ENCODE measurements at regions not wholly inside any gene's neighbourhood (a gene's known extent, or its start where the extent isn't known, plus 50 kb on each side); places are given as distances from the start of the nearest gene placed in this dataset.

- H2AFZ ChIP-seq (ENCODE audit: control insufficient read depth, low read length) = no peak overlapping the region
- DNase-seq (ENCODE audit: low read depth, low spot score) (no peak), FAIRE-seq (no peak)
- no peaks in the 10 kb centered on the region for H3K4me1 ChIP-seq (ENCODE audit: control insufficient read depth, extremely low read depth, insufficient read depth, low read length)
- H3K9me3 ChIP-seq (ENCODE audit: control insufficient read depth, low read depth, low read length) = no peaks in the 10 kb centered on the region
- H3K9me1 ChIP-seq (ENCODE audit: control insufficient read depth, extremely low read depth, insufficient read depth, low read length) = no peaks in the 10 kb centered on the region
- no peak overlapping the region for H3K4me2 ChIP-seq (ENCODE audit: control insufficient read depth, extremely low read depth, insufficient read depth, low read depth, low read length)
- H3K4me3 ChIP-seq (ENCODE audit: control insufficient read depth in 2 of 3, extremely low read depth in 1 of 3, insufficient read depth in 2 of 3, low read depth in 1 of 3, low read length in 3 of 3) = no peak overlapping the region
- H3K36me3 ChIP-seq (ENCODE audit: control insufficient read depth in 2 of 2, extremely low read depth in 1 of 2, insufficient read depth in 2 of 2, low read length in 2 of 2) = no peaks in the 10 kb centered on the region
- dilution Hi-C loops (cut with MboI; ENCODE audit: extremely low pct_ligation_motif_present, low sequenced_read_pairs) = no loop called here
- no peaks in the 10 kb centered on the region for H3K79me2 ChIP-seq (ENCODE audit: control insufficient read depth, insufficient read depth, low read length)
- no peak overlapping the region for H3K9ac ChIP-seq (ENCODE audit: control insufficient read depth, extremely low read depth, insufficient read depth, low read length)
- TF ChIP-seq CTCF (optimal IDR thresholded peaks at IDR 0.05 in 1 of 3, IDR thresholded peaks at IDR 0.05 in 1 of 3, conservative IDR thresholded peaks at IDR 0.05 in 1 of 3; ENCODE audit: extremely low read depth in 1 of 3, insufficient read depth in 2 of 3, low read length in 3 of 3) (no peak), EZH2 (IDR thresholded peaks at IDR 0.05; ENCODE audit: low read length) (no peak)
- no peaks in the 10 kb centered on the region for H3K27me3 ChIP-seq (ENCODE audit: control insufficient read depth, extremely low read depth, insufficient read depth, low read length)
- H4K20me1 ChIP-seq (ENCODE audit: control insufficient read depth, extremely low read depth, insufficient read depth, low read length) = no peaks in the 10 kb centered on the region
- no peak overlapping the region for H3K27ac ChIP-seq (ENCODE audit: control insufficient read depth, insufficient read depth, low read length)
These were observed 90.4 kb upstream of the RASGEF1B start for GRCh38 chr4:81562093-81562492.

GRCh38 chr4:81557306-81557705, 85.6 kb upstream of the RASGEF1B start:
- H4K20me1 ChIP-seq (ENCODE audit: control insufficient read depth, extremely low read depth, insufficient read depth, low read length) = no peaks in the 10 kb centered on the region
- dilution Hi-C loops (cut with MboI; ENCODE audit: extremely low pct_ligation_motif_present, low sequenced_read_pairs) = no loop called here
- no peak overlapping the region for H3K4me3 ChIP-seq (ENCODE audit: control insufficient read depth in 2 of 3, extremely low read depth in 1 of 3, insufficient read depth in 2 of 3, low read depth in 1 of 3, low read length in 3 of 3)
- H3K4me1 ChIP-seq (ENCODE audit: control insufficient read depth, extremely low read depth, insufficient read depth, low read length) = no peaks in the 10 kb centered on the region
- H3K27me3 ChIP-seq (ENCODE audit: control insufficient read depth, extremely low read depth, insufficient read depth, low read length) = no peaks in the 10 kb centered on the region
- DNase-seq (ENCODE audit: low read depth, low spot score) (no peak), FAIRE-seq (no peak)
- no peak overlapping the region for H3K27ac ChIP-seq (ENCODE audit: control insufficient read depth, insufficient read depth, low read length)
- no peak overlapping the region for H3K9ac ChIP-seq (ENCODE audit: control insufficient read depth, extremely low read depth, insufficient read depth, low read length)
- H3K9me1 ChIP-seq (ENCODE audit: control insufficient read depth, extremely low read depth, insufficient read depth, low read length) = no peaks in the 10 kb centered on the region
- TF ChIP-seq CTCF (optimal IDR thresholded peaks at IDR 0.05 in 1 of 3, IDR thresholded peaks at IDR 0.05 in 1 of 3, conservative IDR thresholded peaks at IDR 0.05 in 1 of 3; ENCODE audit: extremely low read depth in 1 of 3, insufficient read depth in 2 of 3, low read length in 3 of 3) (no peak), EZH2 (IDR thresholded peaks at IDR 0.05; ENCODE audit: low read length) (no peak)
- H3K4me2 ChIP-seq (ENCODE audit: control insufficient read depth, extremely low read depth, insufficient read depth, low read depth, low read length) = no peak overlapping the region
- H3K36me3 ChIP-seq (ENCODE audit: control insufficient read depth in 2 of 2, extremely low read depth in 1 of 2, insufficient read depth in 2 of 2, low read length in 2 of 2) = no peaks in the 10 kb centered on the region
- no peak overlapping the region for H2AFZ ChIP-seq (ENCODE audit: control insufficient read depth, low read length)
- no peaks in the 10 kb centered on the region for H3K9me3 ChIP-seq (ENCODE audit: control insufficient read depth, low read depth, low read length)
- no peaks in the 10 kb centered on the region for H3K79me2 ChIP-seq (ENCODE audit: control insufficient read depth, insufficient read depth, low read length)

All from keratinocyte (primary cell).